HG02852 (cell line): ENCODE measurements at regions not wholly inside any gene's neighbourhood (a gene's known extent, or its start where the extent isn't known, plus 50 kb on each side); places are given as distances from the start of the nearest gene placed in this dataset.

Experiments
- ATAC-seq: cut with Tn5 transposase; IDR thresholded peaks from one replicate; pipeline ENCODE4 v1.9.1; 2021; ENCODE audit warnings: mild to moderate bottlenecking, moderate library complexity; ENCODE audit not compliant: unreplicated experiment

DNA sequence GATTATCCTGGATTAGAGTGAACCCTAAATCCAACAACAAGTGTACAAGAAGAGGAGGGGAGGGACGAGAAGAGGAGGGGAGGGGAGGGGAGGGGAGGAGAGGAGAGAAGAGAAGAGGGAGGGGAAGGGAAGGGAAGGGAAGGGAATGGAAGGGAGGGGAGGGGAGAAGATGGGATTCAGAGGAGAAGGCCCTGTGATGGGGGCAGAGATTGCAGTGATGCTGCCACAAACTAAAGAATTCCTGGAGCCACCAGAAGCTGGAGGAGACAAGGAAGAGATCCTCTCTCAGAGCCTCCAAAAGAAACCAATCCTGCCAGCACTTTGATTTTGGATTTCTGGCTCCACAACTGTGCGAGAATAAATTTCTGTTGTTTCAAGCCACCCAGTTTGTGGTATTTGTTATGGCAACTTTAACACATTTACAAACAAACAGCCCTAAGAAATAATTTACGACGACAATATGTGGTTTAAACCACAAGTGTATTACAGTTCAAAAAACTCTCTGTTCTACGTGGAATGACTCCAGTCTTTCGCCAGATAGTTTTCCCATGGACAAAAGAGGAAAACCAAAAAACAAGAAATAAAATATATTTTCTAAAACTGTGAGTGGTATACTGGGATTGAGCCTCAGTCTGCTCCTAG, 235.4 kb downstream of the HDGFL1 start:
- no peak for ATAC-seq

DNA sequence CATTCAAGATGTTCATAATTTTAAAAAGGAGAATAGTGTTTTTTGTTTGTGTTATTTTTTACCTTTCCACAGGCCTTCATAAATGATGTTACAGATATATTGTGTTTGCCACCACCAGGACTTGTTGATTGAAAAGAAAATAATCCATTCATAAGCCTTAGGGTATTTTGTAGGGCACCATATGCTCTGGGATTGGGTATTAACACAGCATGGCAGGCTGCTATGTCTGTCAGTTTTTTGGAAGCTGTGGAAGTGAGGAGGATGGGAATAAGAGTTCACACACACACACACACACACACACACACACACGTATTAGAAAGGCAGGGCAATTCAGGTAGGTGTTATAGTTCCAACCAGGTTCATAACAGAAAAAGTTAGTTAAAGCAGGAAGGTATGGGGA, 237.9 kb downstream of the HDGFL1 start:
- no peak for ATAC-seq

DNA sequence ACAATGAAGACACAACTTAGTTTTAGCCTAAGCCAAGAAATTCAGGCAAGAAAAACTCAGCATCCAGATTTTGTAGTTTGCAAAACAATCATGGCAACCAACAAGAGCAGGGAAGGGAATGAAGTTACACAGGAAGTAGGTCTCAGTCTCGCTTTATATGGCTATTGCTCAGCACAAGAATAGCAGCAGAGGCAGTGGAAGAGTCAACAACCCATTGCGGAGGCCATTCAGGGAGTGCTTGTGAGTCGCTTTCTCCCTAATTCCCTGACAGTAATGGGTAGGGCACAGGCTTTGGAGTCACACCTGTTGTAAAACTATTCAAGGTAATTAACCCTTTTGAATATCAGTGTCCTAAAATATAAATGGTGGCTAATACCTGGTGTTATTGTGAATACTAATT, 238.5 kb downstream of the HDGFL1 start:
- no peak for ATAC-seq

GRCh38 chr6:22808466-22808865, 239.1 kb downstream of the HDGFL1 start:
- ATAC-seq: no peak

GRCh38 chr6:22809370-22809769, 240.0 kb downstream of the HDGFL1 start:
- ATAC-seq: no peak

DNA sequence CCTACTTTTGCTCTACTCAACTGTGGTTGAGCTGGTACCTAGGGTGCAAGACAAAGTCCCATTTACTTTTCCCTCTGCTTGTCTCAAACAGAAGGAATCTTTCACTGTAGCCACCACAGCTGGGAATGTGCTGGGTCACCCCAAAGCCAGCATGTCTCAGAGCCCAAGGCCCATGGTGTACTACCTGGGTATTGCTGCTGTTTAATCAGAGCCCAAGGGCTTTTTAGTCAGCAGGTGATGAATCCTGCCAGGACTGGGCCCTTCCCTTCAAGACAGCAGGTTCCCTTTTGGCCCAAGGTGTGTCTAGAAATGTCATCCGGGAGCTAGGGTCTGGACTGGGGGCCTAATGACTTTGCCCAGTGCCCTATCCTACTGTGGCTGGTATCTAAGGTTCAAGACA, 249.8 kb downstream of the HDGFL1 start:
- ATAC-seq: no peak

DNA sequence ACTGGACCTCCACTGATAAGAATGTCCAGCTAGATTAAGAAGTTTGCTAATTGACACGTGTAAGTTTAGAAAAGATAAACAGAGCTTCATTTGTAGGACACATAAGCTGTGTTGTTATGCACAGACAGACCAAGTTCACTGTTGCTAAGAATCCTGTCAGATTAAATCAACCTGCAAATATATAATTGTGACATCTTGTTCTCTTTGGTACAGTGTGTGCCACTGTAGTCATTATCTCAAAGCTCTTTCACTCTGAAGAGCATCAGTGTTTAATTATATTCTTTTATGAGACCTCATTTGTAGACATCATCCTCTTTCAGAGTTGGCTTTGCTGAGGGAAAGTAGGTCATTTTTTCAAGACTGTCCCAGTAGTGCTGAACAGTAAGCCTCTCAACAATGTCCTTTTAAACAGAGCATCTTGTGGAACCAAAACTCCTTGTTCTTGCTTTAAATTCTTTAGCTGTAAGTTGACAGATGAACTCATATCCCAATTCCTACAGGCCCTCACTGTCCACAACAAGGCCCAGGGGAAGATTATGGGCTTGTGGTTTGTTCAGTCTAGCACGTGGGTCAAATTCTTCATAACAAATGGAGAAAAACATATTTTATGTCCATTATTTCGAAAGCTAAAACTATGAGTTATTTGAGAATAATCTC, 252.4 kb downstream of the HDGFL1 start:
- ATAC-seq: no peak

DNA sequence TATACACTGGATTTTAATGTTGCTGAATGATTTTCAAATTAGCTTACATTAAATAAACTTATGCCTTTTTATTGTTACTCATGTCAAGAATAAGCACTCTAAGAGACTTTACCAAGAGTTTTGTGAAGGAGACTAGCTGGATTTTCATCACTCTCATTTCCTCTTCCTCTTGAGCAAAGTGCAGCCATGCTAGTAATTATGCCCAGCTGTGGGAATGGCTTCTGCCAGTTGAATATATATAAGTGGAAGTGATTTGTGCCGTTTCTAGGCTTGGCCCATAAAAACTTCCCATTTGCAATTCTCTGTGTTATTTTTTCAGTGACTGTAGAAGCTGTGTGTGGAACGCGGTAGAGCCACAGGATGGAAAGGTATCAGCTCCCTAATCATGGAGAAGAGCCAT, 255.8 kb downstream of the HDGFL1 start:
- no peak for ATAC-seq

DNA sequence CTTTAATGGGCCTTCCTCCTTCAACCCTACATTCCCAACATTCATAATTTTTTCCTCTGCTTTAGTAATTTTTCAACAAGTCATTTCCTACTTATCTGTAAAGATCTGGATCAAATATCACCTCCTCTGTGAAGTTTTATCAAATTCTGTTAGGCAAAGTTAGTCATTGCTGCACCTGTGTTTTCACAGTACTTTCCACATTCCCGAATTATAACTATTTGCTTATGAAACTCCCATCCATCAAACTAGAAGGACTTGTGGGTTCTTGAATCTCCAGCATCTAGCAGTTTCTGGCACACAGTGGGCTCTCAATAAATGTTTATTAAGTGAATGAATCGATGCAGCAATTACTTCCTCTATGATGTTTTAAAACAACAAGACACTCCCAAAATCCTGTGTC, 257.6 kb downstream of the HDGFL1 start:
- ATAC-seq: no peak

GRCh38 chr6:22827760-22828159, 258.4 kb downstream of the HDGFL1 start:
- no peak for ATAC-seq

- no peak for ATAC-seq
Observed at GRCh38 chr6:22828179-22829062, 259.1 kb downstream of the HDGFL1 start.

- no peak for ATAC-seq
Observed at GRCh38 chr6:22829070-22829469, 259.7 kb downstream of the HDGFL1 start.

- no peak for ATAC-seq
Observed at GRCh38 chr6:22830463-22830862, 261.1 kb downstream of the HDGFL1 start.

GRCh38 chr6:22833191-22833590, 263.8 kb downstream of the HDGFL1 start:
- ATAC-seq: no peak

DNA sequence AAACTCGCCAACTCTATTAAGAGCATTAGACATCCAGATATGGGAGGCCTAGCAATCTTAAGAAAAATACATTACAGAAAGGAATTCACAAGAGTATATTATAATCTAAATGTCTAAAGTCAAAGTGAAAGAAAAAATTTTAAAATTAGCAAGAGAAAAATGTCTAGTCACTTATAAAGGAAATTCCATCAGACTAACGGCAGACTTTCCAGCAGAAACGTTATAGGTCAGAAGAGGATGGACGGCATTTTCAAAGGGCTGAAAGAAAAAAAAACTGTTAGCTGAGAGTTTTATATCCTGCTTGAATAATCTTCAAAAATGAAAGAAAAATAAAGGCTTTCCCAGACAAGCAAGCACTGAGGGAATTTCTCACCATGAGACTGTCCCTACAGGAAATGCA, 269.0 kb downstream of the HDGFL1 start:
- ATAC-seq: no peak

- no peak for ATAC-seq
Observed at GRCh38 chr6:22845467-22845866, 276.1 kb downstream of the HDGFL1 start.

- ATAC-seq: no peak
Observed at GRCh38 chr6:22848121-22848520, 278.8 kb downstream of the HDGFL1 start.

GRCh38 chr6:22849921-22850320, 280.6 kb downstream of the HDGFL1 start:
- no peak for ATAC-seq

GRCh38 chr6:22852101-22852500, 282.7 kb downstream of the HDGFL1 start:
- ATAC-seq: no peak

DNA sequence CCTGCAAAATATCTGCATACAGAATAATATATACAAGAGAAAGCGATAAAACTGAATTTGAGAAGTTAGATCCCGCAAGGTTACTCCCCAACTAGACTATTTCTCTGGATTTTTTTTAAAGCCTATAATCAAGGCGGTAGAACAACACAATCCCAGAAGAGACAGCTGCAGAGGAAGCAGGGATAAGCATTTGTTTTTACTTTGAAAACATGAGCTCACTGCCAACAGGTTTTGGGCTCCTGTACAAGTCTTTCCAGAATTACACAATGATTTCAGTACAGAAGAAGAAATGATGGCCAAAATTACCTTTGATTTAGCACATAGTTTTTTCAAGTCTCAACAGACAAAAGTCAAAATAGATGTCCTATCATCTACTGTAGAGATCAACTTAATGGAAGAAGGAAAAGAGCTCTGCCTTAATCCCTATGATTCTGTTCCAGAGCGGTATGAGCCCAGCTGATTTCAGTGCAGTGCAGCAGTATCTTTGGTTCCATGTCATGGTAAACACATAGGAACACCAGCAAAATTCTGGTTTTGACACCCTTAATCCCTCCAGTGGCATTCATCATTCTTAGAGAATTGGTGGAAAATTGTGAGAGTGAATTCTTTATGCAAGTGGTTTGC, 304.3 kb downstream of the HDGFL1 start:
- ATAC-seq: no peak

DNA sequence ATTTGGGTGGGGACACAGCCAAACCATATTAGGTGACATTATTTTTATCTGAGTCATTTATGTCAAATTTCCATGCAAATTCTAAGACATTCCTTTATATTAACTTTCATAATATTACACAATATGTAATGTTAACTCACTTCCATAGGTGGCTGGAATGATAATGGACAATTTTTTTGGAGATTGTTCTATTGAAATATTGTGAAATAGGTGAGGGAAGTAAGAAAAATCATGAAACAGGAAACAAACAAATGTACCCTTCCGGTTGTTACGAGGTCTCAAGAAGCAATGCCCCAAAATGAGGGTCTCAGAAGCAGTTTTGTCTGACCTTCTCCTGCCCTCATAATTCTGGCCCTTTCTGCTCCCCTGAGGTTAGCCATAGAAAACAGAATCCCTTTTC, 306.5 kb downstream of the HDGFL1 start:
- ATAC-seq: no peak

DNA sequence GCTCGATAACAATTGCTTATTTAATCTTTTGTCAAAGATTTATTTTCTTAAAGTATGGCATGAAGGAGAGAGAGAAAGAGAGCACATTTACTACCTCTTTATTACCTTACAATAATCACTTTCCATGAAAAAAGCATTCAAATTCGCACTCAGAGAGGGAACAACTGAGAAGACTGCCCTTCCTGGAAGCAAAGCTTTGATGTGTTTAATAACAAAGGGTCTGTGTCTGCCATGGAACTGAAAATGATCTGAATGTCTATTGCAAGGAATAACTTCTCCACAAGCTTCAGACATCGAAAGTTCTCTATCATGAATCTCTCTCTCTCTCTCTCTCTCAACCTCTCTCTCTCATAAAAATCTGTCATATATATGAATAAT, 308.9 kb downstream of the HDGFL1 start:
- ATAC-seq: no peak
